Progenitor cell of endocrine pancreas (in vitro differentiated cells): ENCODE measurements at regions not wholly inside any gene's neighbourhood (a gene's known extent, or its start where the extent isn't known, plus 50 kb on each side); places are given as distances from the start of the nearest gene placed in this dataset.
"Not testable (repeated sequence)": the region's sequence is repeated elsewhere in the genome, so short reads cannot be mapped to it uniquely, and the experiment has no call there.

Experiments used
- DNase-seq: peaks from one replicate; pipeline ENCODE4 v3.0.0; 2021; ENCODE audit warnings: low spot score; ENCODE audit not compliant: unreplicated experiment
- H3K27ac Mint-ChIP-seq: 2 replicates; pipeline ENCODE4 v1.8.0; 2021; ENCODE audit warnings: mild to moderate bottlenecking, moderate library complexity, mixed read lengths
- H3K27me3 Mint-ChIP-seq: 2 replicates; pipeline ENCODE4 v1.8.0; 2021; ENCODE audit warnings: mixed read lengths
- H3K36me3 Mint-ChIP-seq: 2 replicates; pipeline ENCODE4 v1.8.0; 2022; ENCODE audit warnings: mixed read lengths; ENCODE audit not compliant: insufficient read depth
- H3K4me1 Mint-ChIP-seq: 2 replicates; pipeline ENCODE4 v1.8.0; 2021; ENCODE audit warnings: low read depth, mixed read lengths
- H3K4me3 Mint-ChIP-seq: 2 replicates; pipeline ENCODE4 v1.8.0; 2021; ENCODE audit warnings: low read depth, mild to moderate bottlenecking, moderate library complexity, mixed read lengths
- H3K9me3 Mint-ChIP-seq: 2 replicates; pipeline ENCODE4 v1.8.0; 2021; ENCODE audit warnings: low read depth, mixed read lengths

- not testable (repeated sequence) for DNase-seq, H3K36me3 Mint-ChIP-seq, H3K27me3 Mint-ChIP-seq, H3K9me3 Mint-ChIP-seq, H3K4me3 Mint-ChIP-seq, H3K27ac Mint-ChIP-seq, H3K4me1 Mint-ChIP-seq
Observed at GRCh38 chr1:149307640-149308039, 167.2 kb upstream of the NBPF19 start.

DNA sequence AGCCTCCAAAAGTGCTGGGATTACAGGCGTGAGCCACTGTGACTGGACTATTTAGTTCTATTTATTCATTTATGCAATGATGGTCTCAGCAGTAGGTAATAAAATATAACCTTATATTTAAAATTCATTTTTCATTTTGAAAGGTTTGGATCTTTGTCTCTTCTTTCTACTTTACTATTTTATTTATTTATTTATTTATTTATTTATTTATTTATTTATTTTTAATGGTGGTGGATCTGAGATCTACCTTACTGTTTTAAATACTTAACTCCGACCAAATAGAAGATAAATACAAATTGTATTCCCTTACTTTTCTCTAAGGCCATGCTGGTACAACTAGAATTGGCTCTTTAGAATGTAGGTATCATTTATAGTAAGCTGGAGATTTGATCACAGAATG is 159.9 kb upstream of the NBPF19 start:
- H3K9me3 Mint-ChIP-seq, H3K27me3 Mint-ChIP-seq: not testable (repeated sequence)

DNA sequence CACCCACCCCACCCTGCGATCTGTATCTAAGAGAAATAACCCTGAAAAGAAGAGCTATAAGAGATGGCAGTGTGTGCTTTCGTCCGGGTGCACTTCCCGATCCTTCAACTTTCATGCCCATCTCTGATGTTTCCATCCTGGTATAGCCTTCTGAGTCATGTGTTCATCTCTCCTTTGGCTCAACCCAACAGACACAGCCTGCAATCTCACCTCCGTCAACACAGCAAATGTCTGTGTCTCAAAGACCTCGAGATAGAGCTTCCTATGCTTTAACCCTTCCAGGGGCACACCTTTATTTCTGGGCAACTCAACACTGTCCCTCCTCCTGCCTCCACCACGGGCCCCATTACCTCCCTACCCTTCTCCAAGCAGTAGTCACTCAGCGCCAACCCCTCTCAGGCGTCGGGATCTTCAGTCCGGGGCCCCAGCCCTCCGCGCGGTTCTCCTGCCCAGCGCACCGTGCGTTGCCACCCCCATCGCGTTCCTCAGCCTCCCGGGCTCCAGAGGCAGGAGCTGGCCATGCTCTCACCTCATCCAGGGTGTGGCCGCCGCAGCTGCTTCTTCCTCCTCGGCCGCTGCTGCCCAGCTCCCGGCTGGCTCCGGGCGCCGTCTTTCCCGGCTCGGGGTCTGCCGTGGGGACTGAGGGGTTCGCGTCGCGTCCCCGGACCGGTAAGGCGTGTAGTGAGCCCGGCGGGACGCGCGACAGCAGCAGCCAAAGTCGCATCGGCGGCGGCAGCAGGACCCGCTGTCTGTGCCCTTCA is 153.7 kb upstream of the NBPF19 start:
- not testable (repeated sequence) for H3K4me1 Mint-ChIP-seq, H3K4me3 Mint-ChIP-seq, H3K9me3 Mint-ChIP-seq, H3K36me3 Mint-ChIP-seq, DNase-seq, H3K27me3 Mint-ChIP-seq, H3K27ac Mint-ChIP-seq

More for the DNA sequence above, 159.9 kb upstream of the NBPF19 start:
- not testable (repeated sequence) for H3K4me1 Mint-ChIP-seq, H3K27ac Mint-ChIP-seq, DNase-seq, H3K36me3 Mint-ChIP-seq, H3K4me3 Mint-ChIP-seq

- not testable (repeated sequence) for H3K36me3 Mint-ChIP-seq, H3K4me3 Mint-ChIP-seq, H3K27me3 Mint-ChIP-seq, H3K9me3 Mint-ChIP-seq, DNase-seq, H3K27ac Mint-ChIP-seq, H3K4me1 Mint-ChIP-seq
Observed at GRCh38 chr1:149321732-149322016, 153.2 kb upstream of the NBPF19 start.

GRCh38 chr1:149330081-149330335 is 144.8 kb upstream of the NBPF19 start:
- DNase-seq, H3K36me3 Mint-ChIP-seq, H3K27me3 Mint-ChIP-seq, H3K4me3 Mint-ChIP-seq, H3K4me1 Mint-ChIP-seq, H3K9me3 Mint-ChIP-seq, H3K27ac Mint-ChIP-seq: not testable (repeated sequence)

DNA sequence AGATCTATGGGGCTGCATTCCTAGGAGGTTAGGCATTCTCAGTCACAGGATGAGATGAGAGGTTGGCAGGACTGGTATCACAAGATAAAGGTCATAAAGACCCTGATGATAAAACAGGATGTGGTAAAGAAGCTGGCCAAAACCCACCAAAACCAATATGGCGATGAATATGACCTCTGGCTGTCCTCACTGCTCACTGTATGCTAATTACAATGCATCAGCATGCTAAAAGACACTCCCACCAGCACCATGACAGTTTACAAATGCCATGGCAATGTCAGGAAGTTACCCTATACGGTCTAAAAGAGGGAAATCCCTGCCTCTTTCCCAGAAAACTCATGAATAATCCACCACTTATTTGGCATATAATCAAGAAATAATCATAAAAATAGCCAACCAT is 138.8 kb upstream of the NBPF19 start:
- H3K4me3 Mint-ChIP-seq, H3K4me1 Mint-ChIP-seq, H3K27me3 Mint-ChIP-seq, H3K36me3 Mint-ChIP-seq, H3K27ac Mint-ChIP-seq, DNase-seq, H3K9me3 Mint-ChIP-seq: not testable (repeated sequence)

DNA sequence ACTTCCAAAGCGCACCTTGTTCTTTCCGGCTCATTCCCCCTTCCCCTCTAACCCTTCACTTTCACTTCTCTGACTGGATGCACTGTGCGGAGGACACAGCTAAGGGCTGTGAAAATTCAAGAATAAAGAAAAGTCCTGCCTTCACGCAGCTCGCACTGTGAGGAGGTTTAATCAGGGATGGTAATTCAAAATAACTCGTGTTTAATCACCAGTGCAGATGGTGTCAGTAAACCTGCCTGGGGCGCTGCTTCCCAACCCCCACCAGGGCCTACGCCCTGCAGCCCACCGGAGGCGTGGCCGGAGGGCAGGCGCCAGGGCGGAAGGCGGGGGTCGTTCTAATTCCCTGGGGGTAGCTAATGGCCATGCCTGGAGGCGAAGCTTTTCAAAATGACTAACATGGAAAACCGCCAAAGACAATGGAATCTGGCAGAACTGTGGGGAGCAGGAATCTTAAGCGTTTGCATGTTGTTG is 136.6 kb upstream of the NBPF19 start:
- H3K27me3 Mint-ChIP-seq, H3K9me3 Mint-ChIP-seq, H3K27ac Mint-ChIP-seq, H3K4me1 Mint-ChIP-seq, DNase-seq, H3K36me3 Mint-ChIP-seq, H3K4me3 Mint-ChIP-seq: not testable (repeated sequence)

- not testable (repeated sequence) for H3K4me3 Mint-ChIP-seq, H3K9me3 Mint-ChIP-seq, H3K4me1 Mint-ChIP-seq, H3K36me3 Mint-ChIP-seq, DNase-seq, H3K27me3 Mint-ChIP-seq, H3K27ac Mint-ChIP-seq
Observed at GRCh38 chr1:149338698-149339097, 136.1 kb upstream of the NBPF19 start.

- not testable (repeated sequence) for H3K9me3 Mint-ChIP-seq, DNase-seq, H3K4me1 Mint-ChIP-seq, H3K27me3 Mint-ChIP-seq, H3K4me3 Mint-ChIP-seq, H3K36me3 Mint-ChIP-seq, H3K27ac Mint-ChIP-seq
Observed at GRCh38 chr1:149349448-149349847, 125.4 kb upstream of the NBPF19 start.

DNA sequence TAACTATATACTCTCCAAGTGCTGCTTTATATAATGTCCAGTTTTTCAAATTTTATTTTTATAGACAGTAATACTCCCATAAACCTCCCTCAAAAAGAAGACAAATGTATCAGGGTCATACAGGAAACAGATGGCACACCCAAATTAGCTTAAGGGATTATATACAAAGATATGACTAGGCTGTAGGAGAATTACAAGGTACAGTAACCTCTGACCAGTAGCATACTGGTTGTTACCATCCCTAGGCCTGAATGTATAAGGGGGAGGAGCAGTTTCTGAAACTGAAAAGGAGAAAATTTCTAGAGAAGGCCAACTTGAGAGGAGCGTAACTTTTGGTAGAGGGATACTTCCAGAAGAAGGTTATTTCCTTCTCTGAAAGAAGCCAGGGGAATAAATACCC is 122.6 kb upstream of the NBPF19 start:
- H3K27me3 Mint-ChIP-seq, DNase-seq, H3K4me3 Mint-ChIP-seq, H3K36me3 Mint-ChIP-seq, H3K9me3 Mint-ChIP-seq, H3K4me1 Mint-ChIP-seq, H3K27ac Mint-ChIP-seq: not testable (repeated sequence)

GRCh38 chr1:149354579-149354978 is 120.3 kb upstream of the NBPF19 start:
- H3K27ac Mint-ChIP-seq, H3K4me1 Mint-ChIP-seq: not testable (repeated sequence)

GRCh38 chr1:149355748-149356147 is 119.1 kb upstream of the NBPF19 start:
- H3K27me3 Mint-ChIP-seq, H3K9me3 Mint-ChIP-seq, DNase-seq, H3K4me1 Mint-ChIP-seq, H3K27ac Mint-ChIP-seq, H3K36me3 Mint-ChIP-seq, H3K4me3 Mint-ChIP-seq: not testable (repeated sequence)

More at GRCh38 chr1:149354579-149354978, 120.3 kb upstream of the NBPF19 start:
- not testable (repeated sequence) for H3K4me3 Mint-ChIP-seq, H3K36me3 Mint-ChIP-seq, H3K27me3 Mint-ChIP-seq, H3K9me3 Mint-ChIP-seq, DNase-seq

- not testable (repeated sequence) for H3K27ac Mint-ChIP-seq, H3K9me3 Mint-ChIP-seq
Observed at GRCh38 chr1:149356152-149356551, 118.7 kb upstream of the NBPF19 start.

GRCh38 chr1:149360351-149360750 is 114.5 kb upstream of the NBPF19 start:
- not testable (repeated sequence) for H3K4me1 Mint-ChIP-seq, DNase-seq, H3K27ac Mint-ChIP-seq, H3K9me3 Mint-ChIP-seq, H3K4me3 Mint-ChIP-seq, H3K27me3 Mint-ChIP-seq, H3K36me3 Mint-ChIP-seq

More at GRCh38 chr1:149356152-149356551, 118.7 kb upstream of the NBPF19 start:
- H3K4me1 Mint-ChIP-seq, H3K4me3 Mint-ChIP-seq, H3K27me3 Mint-ChIP-seq, DNase-seq, H3K36me3 Mint-ChIP-seq: not testable (repeated sequence)
